ENCODE measurements at regions not wholly inside any gene's neighbourhood (a gene's known extent, or its start where the extent isn't known, plus 50 kb on each side); places are given as distances from the start of the nearest gene placed in this dataset.
"Not testable (repeated sequence)": the region's sequence is repeated elsewhere in the genome, so short reads cannot be mapped to it uniquely, and the experiment has no call there.

DNA sequence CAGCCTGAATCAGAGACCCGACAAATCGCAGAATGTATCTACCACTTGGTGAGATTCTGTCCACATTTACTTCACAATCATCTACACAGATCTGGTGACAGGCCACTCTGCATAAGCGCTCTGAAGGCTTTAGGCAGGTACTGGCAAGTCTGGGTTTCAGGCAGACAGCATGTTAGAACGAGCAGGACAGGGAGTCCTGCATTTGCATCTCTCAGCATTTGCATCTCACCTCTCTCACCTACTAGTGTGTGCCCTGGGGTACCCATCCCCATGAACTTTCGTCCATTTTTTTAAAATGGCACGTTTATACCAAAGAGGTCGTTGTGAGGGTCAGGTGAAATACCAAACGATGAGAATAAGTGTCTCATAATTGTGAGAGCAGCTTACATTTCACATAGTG is 108.2 kb downstream of the SPATA31A1 start:
- DNase-seq (ENCODE audit: low read depth) = not testable (repeated sequence)

DNA sequence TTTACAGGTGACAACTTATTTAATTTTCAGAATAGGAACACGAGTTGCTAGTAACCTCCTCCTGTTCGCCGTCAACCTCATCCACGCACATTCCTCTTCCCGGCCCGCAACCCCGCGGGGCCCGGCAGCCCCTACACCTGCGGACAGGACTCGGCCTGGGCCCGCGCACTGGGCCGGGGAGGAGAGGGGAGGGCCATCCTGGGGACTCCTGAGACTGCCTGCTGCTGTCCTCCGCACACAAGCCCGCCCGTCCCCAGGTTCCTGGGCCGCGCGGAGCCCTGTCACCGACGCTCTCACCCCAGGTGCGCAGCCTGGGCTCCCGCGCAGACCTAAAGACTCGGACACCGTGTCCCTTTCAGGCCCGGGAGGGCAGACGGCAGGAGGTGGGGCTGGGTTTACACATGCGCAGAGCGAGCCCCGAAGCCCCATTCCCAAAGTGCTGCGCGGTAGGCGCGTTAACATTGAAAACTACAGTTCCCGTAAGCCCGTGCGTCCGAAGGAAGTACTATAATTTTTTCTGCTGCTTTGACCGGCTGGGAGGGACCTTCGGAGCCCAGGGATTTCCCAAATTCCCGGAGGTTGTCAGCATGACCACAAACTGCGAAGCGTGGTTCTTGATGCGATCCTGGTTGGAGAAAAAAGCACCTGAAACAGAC is 108.8 kb downstream of the SPATA31A1 start:
- DNase-seq (ENCODE audit: low read depth) = peak; percentile 41

DNA sequence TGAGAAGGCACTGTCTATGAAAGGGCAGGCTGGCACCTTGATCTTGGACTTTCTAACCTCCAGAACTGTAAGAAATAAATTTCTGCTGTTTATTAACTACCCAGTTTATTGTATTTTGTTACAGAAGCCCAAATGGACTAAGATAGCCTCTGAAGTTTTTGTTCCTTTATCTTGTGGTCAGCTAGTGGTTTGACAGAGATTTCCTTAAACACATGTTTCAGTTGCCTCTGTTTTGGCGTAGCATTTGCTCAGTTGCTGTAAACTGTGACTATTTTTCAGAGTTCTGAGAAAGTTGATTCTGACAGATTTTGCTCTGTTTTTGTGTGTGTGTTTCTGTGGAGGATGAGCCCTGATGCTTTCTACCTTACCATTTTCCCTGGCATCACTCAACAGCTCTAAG is 119.0 kb downstream of the SPATA31A1 start:
- DNase-seq (ENCODE audit: low read depth) = not testable (repeated sequence)

DNA sequence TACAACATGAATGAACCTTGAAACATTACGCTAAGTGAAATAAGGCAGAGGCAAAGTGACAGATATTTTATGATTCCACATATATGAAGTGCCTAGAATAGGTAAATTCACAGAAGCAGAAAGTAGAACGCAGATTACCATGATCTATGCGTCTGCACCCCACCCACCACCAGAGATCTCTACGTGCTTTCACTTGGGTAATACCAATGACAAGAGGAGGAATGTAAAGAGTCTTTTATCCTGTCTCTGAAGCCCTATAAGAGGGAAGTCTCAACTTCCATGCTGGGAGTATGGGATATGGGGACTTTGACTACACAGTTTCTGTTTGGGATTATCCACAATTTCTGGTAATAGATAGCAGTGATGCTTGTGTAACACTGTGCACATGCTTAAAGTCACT is 127.6 kb downstream of the SPATA31A1 start:
- not testable (repeated sequence) for DNase-seq (ENCODE audit: low read depth)

- not testable (repeated sequence) for DNase-seq (ENCODE audit: low read depth)
These were observed 128.4 kb downstream of the SPATA31A1 start for GRCh38 chr9:39483880-39484279.

DNA sequence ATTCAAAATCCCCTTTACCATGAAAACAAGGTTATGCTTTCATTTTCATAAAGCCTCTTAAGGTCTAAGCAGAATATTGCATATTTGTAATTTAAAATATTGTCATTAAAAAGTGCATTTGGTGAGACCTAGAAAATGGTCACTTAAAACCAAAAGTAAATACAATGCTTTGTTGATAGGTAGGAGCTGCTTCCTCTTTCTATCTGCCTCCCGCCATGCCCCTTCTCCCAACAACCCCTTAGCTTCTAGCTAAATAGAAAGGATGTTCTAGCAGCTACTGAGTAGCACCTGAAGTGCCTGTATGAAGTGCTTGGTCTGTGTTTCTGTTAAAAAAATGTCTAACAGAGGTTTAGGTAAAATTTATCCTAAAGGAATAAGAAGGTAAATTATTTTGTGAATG is 128.8 kb downstream of the SPATA31A1 start:
- DNase-seq (ENCODE audit: low read depth) = not testable (repeated sequence)

DNA sequence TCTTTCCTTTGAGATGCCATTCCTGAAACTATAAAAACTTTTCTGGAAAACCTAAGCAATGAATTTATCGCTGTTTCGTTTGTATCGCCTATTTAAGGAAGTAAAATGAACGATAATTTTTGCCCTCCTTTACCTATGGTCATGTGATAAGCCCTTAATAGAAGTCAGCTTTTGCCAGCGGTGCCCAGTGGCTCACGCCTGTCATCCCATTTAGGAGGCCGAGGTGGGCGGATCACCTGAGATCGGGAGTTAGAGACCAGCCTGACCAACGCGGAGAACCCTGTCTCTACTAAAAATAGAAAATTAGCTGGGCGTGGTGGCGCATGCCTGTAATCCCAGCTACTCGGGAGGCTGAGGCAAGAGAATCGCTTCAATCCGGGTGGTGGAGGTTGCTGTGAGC is 132.0 kb downstream of the SPATA31A1 start:
- DNase-seq (ENCODE audit: low read depth) = not testable (repeated sequence)

- DNase-seq (ENCODE audit: low read depth) = not testable (repeated sequence)
These were observed 140.8 kb downstream of the SPATA31A1 start for GRCh38 chr9:39496248-39496647.

- not testable (repeated sequence) for DNase-seq (ENCODE audit: low read depth)
These were observed 147.7 kb downstream of the SPATA31A1 start for GRCh38 chr9:39503178-39503577.

- DNase-seq (ENCODE audit: low read depth) = not testable (repeated sequence)
These were observed 172.0 kb downstream of the SPATA31A1 start for GRCh38 chr9:39527387-39528029.

- DNase-seq (ENCODE audit: low read depth) = not testable (repeated sequence)
These were observed 177.1 kb downstream of the SPATA31A1 start for GRCh38 chr9:39532597-39532996.

DNA sequence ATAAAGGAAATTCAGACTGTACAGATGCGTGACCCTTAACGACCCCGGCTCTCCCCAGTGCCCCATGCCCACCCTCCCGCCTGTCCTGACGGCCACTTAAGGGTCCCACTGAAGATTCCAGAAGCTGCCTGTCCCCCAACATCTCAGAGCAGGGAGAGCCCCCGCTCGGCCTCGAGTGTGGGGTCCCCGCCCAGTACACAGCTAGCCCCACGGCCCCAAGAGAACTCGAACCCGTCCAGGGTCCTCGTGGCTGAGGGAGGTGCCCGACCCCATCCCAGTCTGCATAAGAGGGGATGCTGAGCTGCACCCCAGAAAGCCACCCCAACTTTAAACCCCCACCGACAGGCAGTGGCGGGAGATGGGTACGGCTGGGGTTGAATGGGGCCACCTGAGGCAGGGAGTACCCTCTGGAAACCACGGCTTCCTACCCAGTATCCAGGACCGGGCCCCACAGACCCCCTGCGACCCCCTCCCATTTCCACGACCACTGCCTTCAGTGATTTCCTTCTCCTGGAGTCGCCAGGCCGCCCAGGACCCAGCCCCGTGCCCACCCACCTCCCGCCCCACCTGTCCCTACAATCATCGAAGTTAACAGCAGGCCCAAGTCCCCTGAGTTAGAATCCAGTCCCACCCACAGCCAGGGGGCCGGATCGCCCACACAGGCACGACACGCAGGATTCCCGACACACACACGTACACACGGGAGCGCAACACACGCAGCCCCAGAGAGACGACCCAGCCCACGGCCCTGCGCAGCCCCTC is 177.7 kb downstream of the SPATA31A1 start:
- not testable (repeated sequence) for DNase-seq (ENCODE audit: low read depth)

- not testable (repeated sequence) for DNase-seq (ENCODE audit: low read depth)
These were observed 178.5 kb downstream of the SPATA31A1 start for GRCh38 chr9:39533763-39534548.

DNA sequence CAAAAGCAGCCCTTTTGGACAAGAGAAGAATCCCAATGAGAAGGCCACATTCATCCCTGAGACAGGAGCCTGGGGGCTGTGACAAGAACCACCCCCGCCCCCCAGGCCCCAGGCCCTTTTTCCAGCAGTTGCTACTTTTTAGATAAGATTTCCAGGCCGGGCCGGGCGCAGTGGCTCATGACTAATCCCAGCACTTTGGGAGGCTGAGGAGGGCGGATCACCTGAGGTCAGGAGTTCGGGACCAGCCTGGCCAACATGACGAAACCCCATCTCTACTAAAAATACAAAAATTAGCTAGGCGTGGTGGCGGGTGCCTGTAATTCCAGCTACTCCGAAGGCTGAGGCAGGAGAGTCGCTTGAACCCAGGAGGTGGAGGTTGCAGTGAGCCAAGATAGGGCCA is 179.4 kb downstream of the SPATA31A1 start:
- not testable (repeated sequence) for DNase-seq (ENCODE audit: low read depth)

DNA sequence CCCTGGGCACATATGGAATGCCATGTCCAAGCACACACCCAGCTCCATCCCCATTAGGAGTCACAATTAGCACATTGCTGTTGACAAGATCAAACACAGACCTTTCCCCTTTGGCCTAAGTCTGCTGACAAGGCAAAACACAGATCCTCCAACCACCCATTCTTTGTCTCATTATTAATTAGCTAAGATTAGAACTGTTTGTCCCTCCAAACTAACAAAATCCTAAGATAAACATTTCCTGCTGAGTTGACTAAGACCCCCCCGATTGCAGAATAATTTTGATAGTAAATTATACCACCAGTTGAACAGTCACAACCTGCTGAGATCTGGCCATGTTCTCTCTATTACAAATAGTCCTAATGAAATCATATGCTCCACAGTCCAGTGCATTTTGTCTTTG is 186.7 kb downstream of the SPATA31A1 start:
- not testable (repeated sequence) for DNase-seq (ENCODE audit: low read depth)

DNA sequence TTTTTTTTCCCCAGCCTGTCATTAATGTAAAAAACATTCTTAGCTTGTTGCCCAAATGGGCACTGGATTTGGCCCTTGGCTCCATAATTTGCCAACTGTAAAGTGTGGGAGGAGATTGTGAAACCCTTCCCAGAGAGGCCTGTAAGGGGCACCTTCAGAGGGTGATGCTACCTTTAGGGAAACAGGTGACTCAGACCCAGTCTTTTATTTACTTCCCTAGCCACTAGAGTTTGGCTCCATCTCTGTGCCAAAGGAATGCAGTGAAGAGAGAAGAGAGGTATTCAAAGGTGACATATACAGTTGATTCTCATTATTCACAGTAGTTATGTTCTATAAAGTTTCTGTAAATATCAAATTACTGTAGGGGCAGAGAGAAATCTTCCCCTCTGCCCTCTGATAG is 189.6 kb downstream of the SPATA31A1 start:
- DNase-seq (ENCODE audit: low read depth) = not testable (repeated sequence)

- DNase-seq (ENCODE audit: low read depth) = not testable (repeated sequence)
These were observed 195.1 kb downstream of the SPATA31A1 start for GRCh38 chr9:39550573-39550972.

- DNase-seq (ENCODE audit: low read depth) = not testable (repeated sequence)
These were observed 196.1 kb downstream of the SPATA31A1 start for GRCh38 chr9:39551544-39551943.

DNA sequence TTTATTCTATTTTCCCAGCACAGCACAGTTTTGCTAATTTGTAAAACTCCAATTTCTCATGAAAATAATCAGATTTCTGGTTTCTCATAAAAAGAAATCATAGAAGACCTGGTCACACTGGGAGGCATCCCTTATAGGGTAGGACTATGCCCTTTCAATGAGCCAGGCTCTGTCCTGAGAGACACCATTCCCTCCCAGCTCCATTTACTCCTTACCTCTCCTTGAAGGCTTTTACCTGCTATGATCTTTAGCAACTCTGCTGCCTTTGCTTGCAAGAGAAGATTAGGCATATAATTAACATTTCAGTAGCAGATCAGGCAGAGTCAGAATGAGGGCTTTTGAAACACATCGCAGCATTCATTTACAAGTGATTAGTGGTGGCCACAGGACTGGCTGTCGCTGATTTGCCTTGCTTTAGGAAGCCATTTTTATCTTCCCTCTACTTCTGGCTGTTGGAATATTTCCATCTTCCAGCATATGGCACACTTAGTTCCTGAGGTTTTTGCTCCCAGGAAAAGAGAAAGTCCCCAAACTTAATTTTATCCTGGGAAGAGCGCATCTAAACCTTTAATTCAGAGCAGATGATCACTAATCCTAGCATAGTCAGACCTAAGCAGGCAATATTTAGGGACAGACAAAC is 196.9 kb downstream of the SPATA31A1 start:
- not testable (repeated sequence) for DNase-seq (ENCODE audit: low read depth)

GRCh38 chr9:39554352-39554751 is 198.9 kb downstream of the SPATA31A1 start:
- DNase-seq (ENCODE audit: low read depth) = not testable (repeated sequence)

DNA sequence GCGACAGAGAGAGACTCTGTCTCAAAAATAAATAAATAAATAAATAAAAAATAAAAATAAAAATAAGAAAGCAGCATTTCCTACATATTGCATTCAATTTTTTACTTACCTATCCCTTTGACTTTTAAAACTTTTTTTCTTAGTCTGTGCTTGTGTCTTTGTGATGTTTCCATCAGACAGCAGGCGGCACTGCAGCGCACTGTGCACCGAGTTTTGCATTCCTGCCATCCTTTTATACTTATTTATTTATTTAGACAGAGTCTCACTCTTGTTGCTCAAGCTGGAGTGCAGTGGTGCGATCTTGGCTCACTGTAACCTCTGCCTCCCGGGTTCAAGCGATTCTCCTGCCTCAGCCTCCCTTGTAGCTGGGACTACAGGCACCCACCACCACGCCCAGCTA is 203.9 kb downstream of the SPATA31A1 start:
- DNase-seq (ENCODE audit: low read depth) = peak; percentile 7
